Vagina (tissue), 2 donors: ENCODE measurements at regions not wholly inside any gene's neighbourhood (a gene's known extent, or its start where the extent isn't known, plus 50 kb on each side); places are given as distances from the start of the nearest gene placed in this dataset.

Experiments used
- DNase-seq, 2 donors: peaks; one replicate each; pipeline ENCODE4 v3.0.0-alpha.2; 2017; ENCODE audit errors: extremely low spot score in 2 of 2
- H3K27ac ChIP-seq: fragments of 200-600 bp; sonication (generic); one replicate; pipeline ENCODE4 v1.5.1; 2019
- H3K27me3 ChIP-seq: fragments of 200-600 bp; sonication (generic); one replicate; pipeline ENCODE4 v1.5.1; 2019
- H3K36me3 ChIP-seq, 2 donors: fragments of 200-600 bp; sonication (generic); one replicate each; pipeline ENCODE4 v1.5.1; 2017 to 2019
- H3K4me1 ChIP-seq: fragments of 200-600 bp; sonication (generic); one replicate; pipeline ENCODE4 v1.5.1; 2019
- H3K4me3 ChIP-seq, 2 donors: fragments of 200-600 bp; sonication (generic); 1 replicate in 1 of 2; 2 replicates in 1 of 2; pipeline ENCODE4 v1.5.1; 2016 to 2019
- H3K9me3 ChIP-seq: fragments of 200-600 bp; sonication (generic); one replicate; pipeline ENCODE4 v1.5.1; 2019
- CTCF ChIP-seq, 3 experiments: fragments of 450-650 bp in 2 of 3; fragments of 200-600 bp in 1 of 3; sonication (generic) in 1 of 3; IDR thresholded peaks; one replicate each; pipeline ENCODE4 v1.5.1; 2017 to 2019; ENCODE audit warnings: antibody characterized with exemption in 3 of 3, mild to moderate bottlenecking in 2 of 3, moderate library complexity in 2 of 3
- POLR2A ChIP-seq, 2 donors: fragments of 450-650 bp; IDR thresholded peaks; one replicate each; pipeline ENCODE4 v1.6.1; 2017; ENCODE audit warnings: antibody characterized with exemption in 2 of 2, mild to moderate bottlenecking in 2 of 2, moderate library complexity in 2 of 2
- POLR2AphosphoS5 ChIP-seq, 2 donors: sonication (generic); formaldehyde crosslinking; IDR thresholded peaks; one replicate each; pipeline ENCODE4 v1.9.0; 2017; ENCODE audit warnings: antibody characterized with exemption in 2 of 2, mild to moderate bottlenecking in 2 of 2, low read depth in 1 of 2; ENCODE audit not compliant: insufficient read depth in 1 of 2
- intact Hi-C: fragments of 100-400 bp; cut with DNase I; formaldehyde crosslinking; loops from one replicate; pipeline ENCODE4 v1.15.1; 2023

GRCh38 chr10:21297603-21298383 lies 227.7 kb downstream of the SKIDA1 start:
- H3K9me3 ChIP-seq: no peaks in the 10 kb centered on the region
- no peak overlapping the region for H3K4me3 ChIP-seq
- H3K27me3 ChIP-seq: no peaks in the 10 kb centered on the region
- peaks cover 13% of the 10 kb centered on the region for H3K4me1 ChIP-seq
- no peaks in the 10 kb centered on the region for H3K36me3 ChIP-seq
- intact Hi-C loops: no loop called here
- TF ChIP-seq POLR2AphosphoS5 (IDR thresholded peaks at IDR 0.05; ENCODE audit: insufficient read depth in 1 of 2, low read depth in 1 of 2): no peak
- TF ChIP-seq CTCF (IDR thresholded peaks at IDR 0.05): no peak
- no peak for TF ChIP-seq POLR2A (IDR thresholded peaks at IDR 0.05)
- no peak for DNase-seq
- H3K27ac ChIP-seq: no peak overlapping the region

GRCh38 chr10:21296575-21297355 lies 228.7 kb downstream of the SKIDA1 start:
- H3K27ac ChIP-seq: no peak overlapping the region
- no peak for DNase-seq
- H3K36me3 ChIP-seq: no peaks in the 10 kb centered on the region
- H3K27me3 ChIP-seq: no peaks in the 10 kb centered on the region
- intact Hi-C loops: no loop called here
- peaks cover 23% of the 10 kb centered on the region for H3K4me1 ChIP-seq
- H3K4me3 ChIP-seq: no peak overlapping the region
- no peaks in the 10 kb centered on the region for H3K9me3 ChIP-seq
- TF ChIP-seq CTCF (IDR thresholded peaks at IDR 0.05) (no peak), POLR2A (IDR thresholded peaks at IDR 0.05) (no peak), POLR2AphosphoS5 (IDR thresholded peaks at IDR 0.05; ENCODE audit: insufficient read depth in 1 of 2, low read depth in 1 of 2) (no peak)

- no peaks in the 10 kb centered on the region for H3K27me3 ChIP-seq
- H3K4me1 ChIP-seq: peaks cover 31% of the 10 kb centered on the region
- H3K4me3 ChIP-seq: no peak overlapping the region
- no peak for DNase-seq
- intact Hi-C loops: no loop called here
- H3K36me3 ChIP-seq: no peaks in the 10 kb centered on the region
- no peak overlapping the region for H3K27ac ChIP-seq
- TF ChIP-seq POLR2AphosphoS5 (IDR thresholded peaks at IDR 0.05; ENCODE audit: insufficient read depth in 1 of 2, low read depth in 1 of 2) (no peak), CTCF (IDR thresholded peaks at IDR 0.05) (no peak), POLR2A (IDR thresholded peaks at IDR 0.05) (no peak)
- H3K9me3 ChIP-seq: no peaks in the 10 kb centered on the region
Measured at GRCh38 chr10:21293518-21294356, 231.7 kb downstream of the SKIDA1 start.

GRCh38 chr10:21292763-21293517 lies 232.5 kb downstream of the SKIDA1 start:
- Histone ChIP-seq H3K4me3 (peak overlapping the region; percentile 17 to 29), H3K27ac (peak overlapping the region; percentile 53), H3K9me3 (no peaks in the 10 kb centered on the region), H3K27me3 (no peaks in the 10 kb centered on the region), H3K4me1 (peaks cover 31% of the 10 kb centered on the region), H3K36me3 (no peaks in the 10 kb centered on the region)
- intact Hi-C loops: no loop called here
- TF ChIP-seq CTCF (IDR thresholded peaks at IDR 0.05): no peak
- TF ChIP-seq POLR2AphosphoS5 (IDR thresholded peaks at IDR 0.05; ENCODE audit: insufficient read depth in 1 of 2, low read depth in 1 of 2): peak in 1 of 2 donors; percentile 71
- DNase-seq: no peak
